HG03175 (cell line): ENCODE measurements at regions not wholly inside any gene's neighbourhood (a gene's known extent, or its start where the extent isn't known, plus 50 kb on each side); places are given as distances from the start of the nearest gene placed in this dataset.

Source experiments
- ATAC-seq: cut with Tn5 transposase; IDR thresholded peaks from one replicate; pipeline ENCODE4 v1.9.1; 2021; ENCODE audit warnings: mild to moderate bottlenecking, moderate library complexity; ENCODE audit not compliant: unreplicated experiment

- ATAC-seq: no peak
Measured at GRCh38 chr18:27412556-27412955, 227.4 kb upstream of the CHST9 start.

GRCh38 chr18:27411911-27412310 lies 226.8 kb upstream of the CHST9 start:
- ATAC-seq: no peak

- no peak for ATAC-seq
Measured at GRCh38 chr18:27411013-27411412, 225.9 kb upstream of the CHST9 start.

- ATAC-seq: no peak
Measured at GRCh38 chr18:27404855-27405254, 219.7 kb upstream of the CHST9 start.

GRCh38 chr18:27400001-27400400 lies 214.9 kb upstream of the CHST9 start:
- ATAC-seq: no peak

- ATAC-seq: no peak
Measured at GRCh38 chr18:27395752-27396151, 210.6 kb upstream of the CHST9 start.

- no peak for ATAC-seq
Measured at GRCh38 chr18:27394687-27395086, 209.6 kb upstream of the CHST9 start.

- ATAC-seq: no peak
Measured at GRCh38 chr18:27382567-27383216, 197.6 kb upstream of the CHST9 start.

GRCh38 chr18:27378431-27379095 lies 193.5 kb upstream of the CHST9 start:
- ATAC-seq: no peak

GRCh38 chr18:27377251-27377650 lies 192.1 kb upstream of the CHST9 start:
- no peak for ATAC-seq

- no peak for ATAC-seq
Measured at GRCh38 chr18:27372386-27372785, 187.3 kb upstream of the CHST9 start.

GRCh38 chr18:27366665-27367064 lies 181.6 kb upstream of the CHST9 start:
- no peak for ATAC-seq

- no peak for ATAC-seq
Measured at GRCh38 chr18:27366151-27366550, 181.0 kb upstream of the CHST9 start.

- ATAC-seq: no peak
Measured at GRCh38 chr18:27363872-27364271, 178.8 kb upstream of the CHST9 start.

GRCh38 chr18:27361477-27361876 lies 176.4 kb upstream of the CHST9 start:
- ATAC-seq: no peak

- no peak for ATAC-seq
Measured at GRCh38 chr18:27355308-27355707, 170.2 kb upstream of the CHST9 start.

GRCh38 chr18:27353273-27353672 lies 168.2 kb upstream of the CHST9 start:
- no peak for ATAC-seq

- ATAC-seq: no peak
Measured at GRCh38 chr18:27349284-27349882, 164.3 kb upstream of the CHST9 start.

- no peak for ATAC-seq
Measured at GRCh38 chr18:27331606-27332005, 146.5 kb upstream of the CHST9 start.

- ATAC-seq: no peak
Measured at GRCh38 chr18:27314996-27315395, 129.9 kb upstream of the CHST9 start.

GRCh38 chr18:27313678-27314077 lies 128.6 kb upstream of the CHST9 start:
- no peak for ATAC-seq

GRCh38 chr18:27312853-27313252 lies 127.7 kb upstream of the CHST9 start:
- no peak for ATAC-seq
